A549 (cell line): ENCODE measurements at regions not wholly inside any gene's neighbourhood (a gene's known extent, or its start where the extent isn't known, plus 50 kb on each side); places are given as distances from the start of the nearest gene placed in this dataset.
"Not testable (repeated sequence)": the region's sequence is repeated elsewhere in the genome, so short reads cannot be mapped to it uniquely, and the experiment has no call there.

Source experiments
- ATAC-seq, 2 experiments: fragments of 200-7000 bp in 1 of 2; fragments of >200 bp in 1 of 2; cut with Nextera tagmentation in 1 of 2; cut with Tn5 transposase in 1 of 2; 3 replicates each; pipeline versions ENCODE4 v1.8.0 to v1.9.1; 2018 to 2020; ENCODE audit warnings: mild to moderate bottlenecking in 1 of 2, moderate library complexity in 1 of 2
- CTCF ChIA-PET: fragments of 300-600 bp; sonication (Branson Sonifier 250); formaldehyde crosslinking; extraction: SDS; loops from one replicate; lab custom pipeline; 2021; ENCODE audit warnings: antibody characterized with exemption, inconsistent platforms; lab: Yijun Ruan, JAX
- POLR2A ChIA-PET: fragments of 350-600 bp; formaldehyde crosslinking; extraction: SDS; loops from one replicate; lab custom pipeline; 2021; ENCODE audit warnings: antibody characterized with exemption, inconsistent platforms; lab: Yijun Ruan, JAX
- DNase-seq, 2 experiments: peaks; one replicate each; pipeline versions ENCODE4 v3.0.0 to v3.0.0-alpha.2; 2011 to 2016; ENCODE audit warnings: low read depth in 1 of 2, low spot score in 1 of 2
- FAIRE-seq: peaks from 2 replicates; lab custom pipeline; 2011; peaks lifted over from hg19 to GRCh38; lab: Jason Lieb, UNC
- H3K27ac ChIP-seq, 2 experiments: fragments of >200 bp; sonication (Bioruptor Twin); formaldehyde crosslinking; 3 replicates each; pipeline ENCODE4 v1.5.1; 2016 to 2017
- H3K4me1 ChIP-seq: fragments of >200 bp; sonication (Bioruptor Twin); formaldehyde crosslinking; 3 replicates; pipeline ENCODE4 v1.6.1; 2016
- H3K4me2 ChIP-seq: fragments of >200 bp; sonication (Bioruptor Twin); formaldehyde crosslinking; 3 replicates; pipeline ENCODE4 v1.6.1; 2016
- H3K4me3 ChIP-seq: fragments of >200 bp; sonication (Bioruptor Twin); formaldehyde crosslinking; 3 replicates; pipeline ENCODE4 v1.5.1; 2016
- H3K9me3 ChIP-seq: fragments of >200 bp; sonication (Bioruptor Twin); formaldehyde crosslinking; 3 replicates; pipeline ENCODE4 v1.6.1; 2016
- ATOH8 ChIP-seq: fragments of 250-450 bp; sonication (Bioruptor Pico); IDR thresholded peaks from 2 replicates; pipeline ENCODE4 v1.5.0; 2020; ENCODE audit warnings: low read depth, mild to moderate bottlenecking, moderate library complexity
- BHLHE40 ChIP-seq: IDR thresholded peaks from 2 replicates; pipeline ENCODE4 v1.6.1; 2012; ENCODE audit warnings: low read depth, low read length, inconsistent platforms
- EHF ChIP-seq: fragments of 250-450 bp; sonication (Bioruptor Pico); IDR thresholded peaks from 2 replicates; pipeline ENCODE4 v1.5.0; 2020; ENCODE audit warnings: mild to moderate bottlenecking
- GATA3 ChIP-seq: IDR thresholded peaks from 2 replicates; pipeline ENCODE4 v1.6.1; 2012; ENCODE audit warnings: borderline replicate concordance
- HDAC2 ChIP-seq: fragments of 200-600 bp; sonication (generic); IDR thresholded peaks from 2 replicates; pipeline ENCODE4 v1.6.1; 2016
- HEYL ChIP-seq: fragments of 250-450 bp; sonication (Bioruptor Pico); IDR thresholded peaks from 2 replicates; pipeline ENCODE4 v1.8.0; 2021; ENCODE audit warnings: mild to moderate bottlenecking, moderate library complexity
- HOXA7 ChIP-seq: fragments of 250-450 bp; sonication (Bioruptor Pico); IDR thresholded peaks from 2 replicates; pipeline ENCODE4 v1.5.0; 2020; ENCODE audit warnings: mild to moderate bottlenecking, moderate library complexity
- HOXB13 ChIP-seq: fragments of 250-450 bp; sonication (Bioruptor Pico); IDR thresholded peaks from 2 replicates; pipeline ENCODE4 v1.5.0; 2020; ENCODE audit warnings: low read depth, mild to moderate bottlenecking, moderate library complexity
- JUNB ChIP-seq: fragments of >200 bp; sonication (Bioruptor Twin); formaldehyde crosslinking; IDR thresholded peaks from 2 replicates; pipeline ENCODE4 v1.6.1; 2016
- MYC ChIP-seq: IDR thresholded peaks from 2 replicates; pipeline ENCODE4 v1.6.1; 2012; ENCODE audit warnings: mild to moderate bottlenecking, inconsistent platforms, low read length, improper control_type of control experiment, borderline replicate concordance
- NFE2L2 ChIP-seq: fragments of 150-350 bp; conservative IDR thresholded peaks from 2 replicates; pipeline ENCODE4 v1.6.1; 2014; ENCODE audit warnings: low read length
- NPAS2 ChIP-seq: fragments of 250-450 bp; sonication (Bioruptor Pico); IDR thresholded peaks from 2 replicates; pipeline ENCODE4 v1.8.0; 2022; ENCODE audit warnings: mild to moderate bottlenecking, moderate library complexity, borderline replicate concordance
- POLR2A ChIP-seq: IDR thresholded peaks from 2 replicates; pipeline ENCODE4 v1.6.1; 2012; ENCODE audit warnings: mild to moderate bottlenecking, low read length
- RCOR1 ChIP-seq: fragments of 150-350 bp; IDR thresholded peaks from 2 replicates; pipeline ENCODE4 v1.6.1; 2014; ENCODE audit warnings: antibody characterized with exemption, low read length, low read depth
- REST ChIP-seq: fragments of 200-600 bp; sonication (generic); IDR thresholded peaks from 2 replicates; pipeline ENCODE4 v1.6.1; 2016; ENCODE audit warnings: antibody characterized with exemption, mild to moderate bottlenecking, moderate library complexity
- USF2 ChIP-seq: fragments of 450-650 bp; IDR thresholded peaks from 2 replicates; pipeline ENCODE4 v1.6.1; 2014; ENCODE audit warnings: antibody characterized with exemption
- ZC3H11A ChIP-seq: fragments of 450-650 bp; IDR thresholded peaks from 2 replicates; pipeline ENCODE4 v1.6.1; 2014; ENCODE audit warnings: antibody characterized with exemption, mild to moderate bottlenecking
- ZSCAN20 ChIP-seq: fragments of 250-450 bp; sonication (Bioruptor Pico); IDR thresholded peaks from 2 replicates; pipeline ENCODE4 v1.8.0; 2022; ENCODE audit warnings: mild to moderate bottlenecking, moderate library complexity
- WGBS: methylation state at CpG from one replicate; pipeline ENCODE4 v1.1.6; 2017; ENCODE audit errors: missing lambda C conversion rate; 5-methylcytosine and 5-hydroxymethylcytosine counted together
- TF ChIP-seq, protein P1 (sequence below): IDR thresholded peaks from 2 replicates; pipeline ENCODE4 v1.6.1; 2012

DNA sequence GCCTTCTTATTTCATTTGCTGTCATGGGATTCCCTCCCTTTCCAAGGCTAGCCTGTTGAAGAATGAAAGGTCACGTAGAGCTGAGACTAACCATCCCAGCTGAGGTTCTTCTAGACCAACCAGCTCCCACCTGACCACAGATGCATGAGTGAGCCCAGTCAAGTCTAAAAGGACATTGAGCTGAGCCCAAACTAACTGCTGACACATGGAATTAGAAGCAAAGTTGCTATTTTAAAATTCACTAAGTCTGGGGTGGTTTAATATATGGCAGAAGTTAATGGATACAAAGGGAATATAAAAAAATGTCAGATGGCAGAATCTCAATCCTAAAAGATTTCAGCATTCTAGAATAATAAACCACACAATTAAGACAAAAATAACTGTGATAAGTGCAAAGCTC, 118.9 kb upstream of the RASGEF1B start (continued):
- TF ChIP-seq HEYL (CRISPR knock-in tag): no peak
- TF ChIP-seq GATA3: no peak
- TF ChIP-seq NPAS2 (CRISPR knock-in tag): no peak
- TF ChIP-seq POLR2A: no peak
- TF ChIP-seq HOXB13 (CRISPR knock-in tag): no peak

- Histone ChIP-seq H3K27ac (no peak overlapping the region), H3K4me2 (no peak overlapping the region), H3K9me3 (no peaks in the 10 kb centered on the region), H3K4me3 (no peak overlapping the region), H3K4me1 (no peaks in the 10 kb centered on the region)
- 21% methylated on average over 1 of the region's 1 CpG for WGBS
- TF ChIP-seq EHF (no peak), BHLHE40 (no peak)
- no peak for ATAC-seq
- DNase-seq: no peak
- ChIA-PET CTCF (no interaction called here), POLR2A (no interaction called here)
- no peak for FAIRE-seq
These were observed 117.6 kb upstream of the RASGEF1B start for GRCh38 chr4:81589262-81589661.

GRCh38 chr4:81586706-81587105, 115.0 kb upstream of the RASGEF1B start:
- H3K4me1 ChIP-seq: no peaks in the 10 kb centered on the region
- FAIRE-seq: no peak
- no peak overlapping the region for H3K4me3 ChIP-seq
- POLR2A ChIA-PET: no interaction called here
- no peaks in the 10 kb centered on the region for H3K9me3 ChIP-seq
- CTCF ChIA-PET: no interaction called here
- WGBS: 78% methylated on average over 3 of the region's 3 CpGs
- H3K27ac ChIP-seq: no peak overlapping the region
- no peak overlapping the region for H3K4me2 ChIP-seq
- no peak for ATAC-seq
- TF ChIP-seq HOXA7 (CRISPR knock-in tag) (no peak), JUNB (no peak), MYC (no peak), ATOH8 (no peak)
- DNase-seq: no peak

DNA sequence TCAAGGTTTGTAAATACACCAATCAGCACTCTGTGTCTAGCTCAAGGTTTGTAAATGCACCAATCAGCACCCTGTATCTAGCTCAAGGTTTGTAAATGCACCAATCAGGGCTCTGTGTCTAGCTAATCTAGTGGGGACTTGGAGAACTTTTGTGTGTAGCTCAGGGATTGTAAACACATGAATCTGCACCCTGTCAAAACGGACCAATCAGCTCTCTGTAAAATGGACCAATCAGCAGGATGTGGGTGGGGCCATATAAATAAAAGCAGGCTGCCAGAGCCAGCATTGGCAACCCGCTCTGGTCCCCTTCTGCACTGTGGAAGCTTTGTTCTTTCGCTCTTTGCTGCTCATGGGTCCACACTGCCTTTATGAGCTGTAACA, 109.3 kb upstream of the RASGEF1B start:
- ATAC-seq, DNase-seq, H3K4me1 ChIP-seq, H3K4me2 ChIP-seq, FAIRE-seq, H3K27ac ChIP-seq, CTCF ChIA-PET, H3K4me3 ChIP-seq, POLR2A ChIA-PET, H3K9me3 ChIP-seq: not testable (repeated sequence)
- WGBS: 21% methylated on average over 2 of the region's 3 CpGs

GRCh38 chr4:81580346-81580993, 108.8 kb upstream of the RASGEF1B start:
- Histone ChIP-seq H3K27ac (no peak overlapping the region), H3K4me1 (no peaks in the 10 kb centered on the region), H3K9me3 (no peaks in the 10 kb centered on the region), H3K4me3 (no peak overlapping the region), H3K4me2 (no peak overlapping the region)
- DNase-seq (no peak), ATAC-seq (no peak), FAIRE-seq (no peak)
- 20% methylated on average over 2 of the region's 26 CpGs for WGBS
- TF ChIP-seq ZSCAN20 (CRISPR knock-in tag): no peak
- TF ChIP-seq NFE2L2: no peak
- TF ChIP-seq RCOR1: no peak
- no peak for TF ChIP-seq REST
- no peak for TF ChIP-seq USF2
- no peak for TF ChIP-seq ATOH8
- TF ChIP-seq, protein P1, sequence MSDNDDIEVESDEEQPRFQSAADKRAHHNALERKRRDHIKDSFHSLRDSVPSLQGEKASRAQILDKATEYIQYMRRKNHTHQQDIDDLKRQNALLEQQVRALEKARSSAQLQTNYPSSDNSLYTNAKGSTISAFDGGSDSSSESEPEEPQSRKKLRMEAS: no peak
- no peak for TF ChIP-seq JUNB
- no peak for TF ChIP-seq ZC3H11A
- no peak for TF ChIP-seq HDAC2
- ChIA-PET CTCF (no interaction called here), POLR2A (no interaction called here)
